ENCODE measurements at regions not wholly inside any gene's neighbourhood (a gene's known extent, or its start where the extent isn't known, plus 50 kb on each side); places are given as distances from the start of the nearest gene placed in this dataset.

DNA sequence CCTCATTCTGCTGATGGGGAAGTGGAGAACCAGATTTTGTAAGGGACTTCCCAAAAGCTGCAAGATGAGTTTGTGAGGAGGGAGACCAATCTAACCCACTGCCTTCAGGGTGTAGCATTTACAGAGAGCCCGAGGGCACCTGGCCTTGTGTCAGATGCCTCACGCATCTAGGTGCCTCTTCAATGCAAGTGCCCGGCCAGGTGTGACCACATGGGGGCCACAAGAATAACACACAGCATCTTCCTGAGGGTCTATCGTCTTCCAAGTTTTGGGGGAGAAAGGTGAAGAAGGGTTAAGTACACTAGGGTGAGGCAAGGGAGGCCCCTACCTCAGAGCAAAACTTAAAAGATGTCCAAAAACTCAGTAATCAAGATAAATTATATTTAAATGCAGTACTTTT, 401.7 kb upstream of the CDH5 start:
- TF ChIP-seq EZH2 (IDR thresholded peaks at IDR 0.05; ENCODE audit: borderline replicate concordance), result no peak
- no peak for TF ChIP-seq CTCF (IDR thresholded peaks at IDR 0.05; ENCODE audit: poor library complexity)
